K562 (cell line): ENCODE measurements at regions not wholly inside any gene's neighbourhood (a gene's known extent, or its start where the extent isn't known, plus 50 kb on each side); places are given as distances from the start of the nearest gene placed in this dataset.

Experiments
- ATAC-seq: fragments of 200-7000 bp; cut with Tn5 transposase; 3 replicates; pipeline ENCODE4 v1.9.1; 2020; ENCODE audit warnings: moderate library complexity
- BruUV-seq: library from RNA; stranded (reverse); fragments of 400-500 nt; replicated peaks from 2 replicates; lab custom pipeline; 2021; lab: Mats Ljungman, UMichigan
- CTCF ChIA-PET: fragments of 300-600 bp; formaldehyde crosslinking; extraction: SDS; loops from one replicate; lab custom pipeline; 2021; ENCODE audit warnings: low intra/inter-chr PET ratio; lab: Yijun Ruan, JAX
- POLR2A ChIA-PET: fragments of 300-600, 350-650 bp; sonication (Branson Sonifier 250); formaldehyde crosslinking; extraction: SDS; loops from one replicate; lab custom pipeline; 2021; ENCODE audit warnings: antibody characterized with exemption, inconsistent platforms; lab: Yijun Ruan, JAX
- DNase-seq, 4 experiments: peaks; one replicate each; pipeline versions ENCODE4 v3.0.0 to v3.0.0-alpha.2; 2011 to 2018; ENCODE audit warnings: low spot score in 3 of 4, mixed read lengths in 3 of 4; ENCODE audit errors: extremely low read depth in 1 of 4
- FAIRE-seq: peaks from 2 replicates; lab custom pipeline; 2011; peaks lifted over from hg19 to GRCh38; lab: Jason Lieb, UNC
- H2AFZ ChIP-seq: 2 replicates; pipeline ENCODE4 v1.6.0; 2011; ENCODE audit warnings: low read depth, low read length, control low read depth, inconsistent platforms
- H3K27ac ChIP-seq: fragments of 200-600 bp; 3 replicates; pipeline ENCODE4 v1.8.0; 2011; ENCODE audit warnings: low read depth, mild to moderate bottlenecking, control low read depth, inconsistent platforms, low read length, moderate library complexity, mixed read lengths; ENCODE audit errors: extremely low read depth
- H3K27me3 ChIP-seq, 2 experiments: fragments of 300-600 bp in 1 of 2; 2 replicates in 1 of 2; 3 replicates in 1 of 2; pipeline versions ENCODE4 v1.6.0 to v1.8.0; 2011; ENCODE audit warnings: inconsistent platforms in 2 of 2, low read length in 2 of 2, mild to moderate bottlenecking in 1 of 2, mixed read lengths in 1 of 2, moderate library complexity in 1 of 2; ENCODE audit not compliant: control insufficient read depth in 2 of 2, insufficient read depth in 2 of 2
- H3K36me3 ChIP-seq: fragments of 300-600 bp; 3 replicates; pipeline ENCODE4 v1.8.0; 2011; ENCODE audit warnings: mild to moderate bottlenecking, low read length, inconsistent platforms; ENCODE audit not compliant: control insufficient read depth, insufficient read depth
- H3K4me1 ChIP-seq, 2 experiments: fragments of 200-600 bp in 1 of 2; replicated peaks in 1 of 2; 2 replicates in 1 of 2; 3 replicates in 1 of 2; pipeline versions ENCODE4 v1.5.1 to v1.8.0; 2011; ENCODE audit warnings: inconsistent platforms in 2 of 2, low read length in 2 of 2, mild to moderate bottlenecking in 1 of 2, mixed read lengths in 1 of 2, moderate library complexity in 1 of 2; ENCODE audit not compliant: control insufficient read depth in 2 of 2, insufficient read depth in 2 of 2
- H3K4me2 ChIP-seq: 2 replicates; pipeline ENCODE4 v1.6.1; 2011; ENCODE audit warnings: low read length, control low read depth, inconsistent platforms, mixed read lengths; ENCODE audit not compliant: insufficient read depth
- H3K4me3 ChIP-seq: fragments of 200-600 bp; sonication (generic), shearing (Covaris generic); 2 replicates; pipeline ENCODE4 v1.5.1; 2016; ENCODE audit warnings: control low read depth, inconsistent platforms
- H3K79me2 ChIP-seq: fragments of 200-600 bp; 3 replicates; pipeline ENCODE4 v1.8.0; 2011; ENCODE audit warnings: low read length, inconsistent platforms; ENCODE audit not compliant: control insufficient read depth, insufficient read depth
- H3K9ac ChIP-seq, 2 experiments: 2 replicates each; pipeline versions ENCODE4 v1.6.0 to v1.6.1; 2011; ENCODE audit warnings: low read depth in 2 of 2, low read length in 2 of 2, control low read depth in 1 of 2, inconsistent platforms in 1 of 2, mild to moderate bottlenecking in 1 of 2, mixed read lengths in 1 of 2; ENCODE audit not compliant: insufficient read depth in 1 of 2
- H3K9me1 ChIP-seq: one replicate; pipeline ENCODE4 v1.6.0; 2011; ENCODE audit warnings: inconsistent platforms, mild to moderate bottlenecking, low read length, moderate library complexity; ENCODE audit not compliant: control insufficient read depth, insufficient read depth
- H3K9me3 ChIP-seq: replicated peaks from 2 replicates; pipeline ENCODE4 v1.5.1; 2011; ENCODE audit warnings: low read depth, low read length, inconsistent platforms; ENCODE audit not compliant: control insufficient read depth, insufficient read depth
- H4K20me1 ChIP-seq: replicated peaks from 2 replicates; pipeline ENCODE4 v1.6.1; 2011; ENCODE audit warnings: low read length, inconsistent platforms, mixed read lengths; ENCODE audit not compliant: control insufficient read depth, insufficient read depth
- BRD4 ChIP-seq: fragments of 200-600 bp; sonication (generic); IDR thresholded peaks from 2 replicates; pipeline ENCODE4 v1.6.1; 2017; ENCODE audit warnings: inconsistent platforms
- CAMTA2 ChIP-seq: fragments of 250-450 bp; sonication (Bioruptor Pico); conservative IDR thresholded peaks from 2 replicates; pipeline ENCODE4 v1.5.1; 2022
- FOXK2 ChIP-seq, 2 experiments: fragments of 450-650 bp; IDR thresholded peaks in 1 of 2; conservative IDR thresholded peaks in 1 of 2; 2 replicates each; pipeline ENCODE4 v1.6.1; 2016; ENCODE audit warnings: low read depth in 2 of 2, mild to moderate bottlenecking in 1 of 2
- HNRNPLL ChIP-seq: fragments of 200-400 bp; formaldehyde crosslinking; IDR thresholded peaks from 2 replicates; pipeline ENCODE4 v1.6.1; 2017; ENCODE audit warnings: low read length, low read depth, mild to moderate bottlenecking; ENCODE audit not compliant: poor library complexity, severe bottlenecking
- RCOR1 ChIP-seq, 2 experiments: IDR thresholded peaks; 2 replicates each; pipeline ENCODE4 v1.6.1; 2012; ENCODE audit warnings: low read depth in 2 of 2, low read length in 2 of 2, borderline replicate concordance in 1 of 2, improper control_type of control experiment in 1 of 2
- RUNX1 ChIP-seq: sonication (generic); IDR thresholded peaks from 2 replicates; pipeline ENCODE4 v1.6.1; 2016; ENCODE audit warnings: antibody characterized with exemption, low read depth
- SAFB ChIP-seq: fragments of 200-400 bp; formaldehyde crosslinking; IDR thresholded peaks from 2 replicates; pipeline ENCODE4 v1.6.1; 2017; ENCODE audit warnings: low read depth, low read length, borderline replicate concordance
- TAF1 ChIP-seq: IDR thresholded peaks from 2 replicates; pipeline ENCODE4 v1.6.1; 2011; ENCODE audit warnings: mild to moderate bottlenecking, low read length, moderate library complexity; ENCODE audit not compliant: insufficient read depth, control insufficient read depth, severe bottlenecking; ENCODE audit errors: extremely low read depth
- ZC3H8 ChIP-seq: fragments of 450-650 bp; IDR thresholded peaks from 2 replicates; pipeline ENCODE4 v1.6.1; 2017
- ZNF175 ChIP-seq: fragments of 200-800 bp; sonication (Bioruptor generic); IDR thresholded peaks from 2 replicates; pipeline ENCODE4 v1.6.1; 2016; ENCODE audit warnings: low read depth, mild to moderate bottlenecking, missing genetic modification characterization, missing compliant biosample characterization
- ZNF282 ChIP-seq: sonication (generic); formaldehyde crosslinking; IDR thresholded peaks from 2 replicates; pipeline ENCODE4 v1.8.1; 2023; ENCODE audit warnings: missing genetic modification reagents
- ZNF3 ChIP-seq: fragments of 250-450 bp; sonication (Bioruptor Pico); IDR thresholded peaks from 2 replicates; pipeline ENCODE4 v1.5.0; 2021; ENCODE audit warnings: mild to moderate bottlenecking, moderate library complexity
- ZNF76 ChIP-seq: fragments of 250-450 bp; sonication (Bioruptor Pico); IDR thresholded peaks from 2 replicates; pipeline ENCODE4 v1.4.0; 2020; ENCODE audit warnings: mild to moderate bottlenecking, moderate library complexity, borderline replicate concordance
- WGBS: fragments of 100-300 bp; shearing (Covaris generic); methylation state at CpG from one replicate; pipeline ENCODE4 v1.1.6; 2016; ENCODE audit warnings: low coverage, mixed read lengths; ENCODE audit not compliant: insufficient coverage; ENCODE audit errors: missing lambda C conversion rate; 5-methylcytosine and 5-hydroxymethylcytosine counted together
- in situ Hi-C: fragments of 300-500 bp; cut with MboI; formaldehyde crosslinking; loops from 4 replicates; pipeline ENCODE4 v1.15.0; 2018; ENCODE audit warnings: inconsistent platforms, mixed read lengths
- intact Hi-C: fragments of 100-400 bp; cut with micrococcal nuclease; formaldehyde crosslinking; loops from 2 replicates; pipeline ENCODE4 v1.14.2; 2022

DNA sequence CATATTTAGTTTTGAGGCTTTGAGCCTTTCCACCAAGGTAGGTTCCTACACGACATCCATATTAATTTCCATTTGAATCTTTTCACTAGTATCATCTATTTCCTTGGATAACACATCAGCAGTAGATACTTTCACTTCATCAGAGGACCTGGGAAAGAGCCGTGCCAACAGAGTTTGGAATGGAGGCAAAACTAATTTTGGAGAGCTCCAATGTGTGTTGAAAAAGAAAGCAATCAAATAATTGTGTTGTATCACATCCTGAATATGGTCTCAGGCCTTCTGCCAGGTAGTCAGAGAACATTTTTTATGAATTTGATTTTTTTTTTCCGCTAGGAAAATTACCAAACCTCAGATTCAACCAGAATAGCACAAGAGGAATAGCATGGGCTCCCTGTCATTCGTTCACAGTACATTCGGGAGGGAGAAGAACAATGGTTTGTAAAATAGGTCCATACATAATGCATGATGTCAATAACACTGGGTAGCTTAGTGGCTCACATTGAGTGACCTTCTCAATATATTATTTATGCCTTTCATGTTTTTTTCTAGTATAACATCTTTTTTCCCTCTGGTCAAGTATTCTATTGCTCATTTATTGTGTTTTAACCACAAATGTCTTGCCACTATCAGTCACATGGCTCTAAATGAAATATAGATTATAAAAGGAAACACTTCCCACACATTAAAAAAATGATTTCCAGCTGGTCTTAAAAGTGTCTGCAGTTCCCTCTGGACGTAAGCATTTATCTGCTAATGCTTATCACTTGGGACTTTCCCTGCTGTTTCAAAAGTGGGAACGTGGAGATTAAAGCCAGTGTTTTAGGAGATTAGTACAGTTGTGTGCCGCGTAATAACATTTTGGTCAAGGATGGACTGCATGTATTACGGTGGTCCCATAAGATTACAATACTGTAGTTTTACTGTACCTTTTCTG, 68.6 kb upstream of the RAPH1 start:
- H3K9me1 ChIP-seq, result no peaks in the 10 kb centered on the region
- H3K4me1 ChIP-seq, result no peaks in the 10 kb centered on the region
- H3K27me3 ChIP-seq, result peaks cover 0 to 14% of the 10 kb centered on the region in 2 experiments; a peak in 3 of 5 replicates
- no peak for DNase-seq
- ATAC-seq, result no peak
- H3K36me3 ChIP-seq, result no peaks in the 10 kb centered on the region
- in situ Hi-C loops, result no loop called here
- FAIRE-seq, result no peak
- no peak overlapping the region for H3K27ac ChIP-seq
- no peaks in the 10 kb centered on the region for H4K20me1 ChIP-seq
- CTCF ChIA-PET, result no interaction called here
- H3K79me2 ChIP-seq, result no peaks in the 10 kb centered on the region
- no peak overlapping the region for H3K4me2 ChIP-seq
- no peak overlapping the region for H2AFZ ChIP-seq
- H3K4me3 ChIP-seq, result no peak overlapping the region
- POLR2A ChIA-PET, result no interaction called here
- WGBS, result 4% methylated on average over 10 of the region's 10 CpGs
- intact Hi-C loops, result no loop called here
- TF ChIP-seq RUNX1, result no peak
- no peak for TF ChIP-seq FOXK2 (conservative IDR thresholded peaks at IDR 0.05 in 1 of 2, IDR thresholded peaks at IDR 0.05 in 1 of 2; ENCODE audit: low read depth in 2 of 2)
- TF ChIP-seq TAF1, result no peak
- BruUV-seq, result no TSS peak
- no peaks in the 10 kb centered on the region for H3K9me3 ChIP-seq
- H3K9ac ChIP-seq, result no peak overlapping the region

DNA sequence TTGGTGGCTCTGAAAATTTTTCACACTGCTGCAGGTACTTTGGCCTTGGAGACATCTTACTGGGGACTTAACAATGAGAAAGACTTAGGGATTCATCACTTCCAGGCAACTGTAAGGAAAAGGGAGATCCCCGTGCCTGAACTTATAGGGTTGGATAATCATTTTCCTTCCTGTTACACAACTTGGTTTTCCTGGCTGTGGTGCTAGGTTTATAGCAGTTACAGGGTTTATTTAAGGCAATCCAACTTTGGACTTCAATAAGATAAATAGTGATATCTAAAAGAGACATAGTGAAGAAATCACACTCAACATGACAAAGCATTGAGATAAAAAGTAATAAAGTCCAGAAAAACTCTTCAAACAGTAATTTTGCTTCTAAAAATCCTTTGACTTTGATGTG, 70.2 kb upstream of the RAPH1 start:
- Histone ChIP-seq H3K4me1 (no peaks in the 10 kb centered on the region), H3K4me2 (no peak overlapping the region), H3K36me3 (no peaks in the 10 kb centered on the region), H4K20me1 (no peaks in the 10 kb centered on the region), H3K4me3 (no peak overlapping the region), H2AFZ (no peak overlapping the region), H3K79me2 (no peaks in the 10 kb centered on the region), H3K27me3 (peaks cover 0 to 14% of the 10 kb centered on the region in 2 experiments; a peak in 2 of 5 replicates), H3K27ac (no peak overlapping the region), H3K9ac (no peak overlapping the region), H3K9me3 (no peaks in the 10 kb centered on the region), H3K9me1 (no peaks in the 10 kb centered on the region)
- 0% methylated on average over 1 of the region's 1 CpG for WGBS
- POLR2A ChIA-PET, result no interaction called here
- intact Hi-C loops, result no loop called here
- CTCF ChIA-PET, result no interaction called here
- no TSS peak for BruUV-seq
- ATAC-seq (no peak), DNase-seq (no peak), FAIRE-seq (no peak)
- in situ Hi-C loops, result no loop called here
- TF ChIP-seq ZNF175 (CRISPR knock-in tag) (no peak), RCOR1 (IDR thresholded peaks at IDR 0.05; ENCODE audit: borderline replicate concordance in 1 of 2, low read depth in 2 of 2, low read length in 2 of 2) (no peak), CAMTA2 (no peak), HNRNPLL (no peak), ZC3H8 (no peak), ZNF3 (CRISPR knock-in tag) (no peak), ZNF282 (no peak), ZNF76 (CRISPR knock-in tag) (no peak), SAFB (no peak), BRD4 (no peak)
